Subcutaneous abdominal adipose tissue (tissue), 5 donors: ENCODE measurements at regions not wholly inside any gene's neighbourhood (a gene's known extent, or its start where the extent isn't known, plus 50 kb on each side); places are given as distances from the start of the nearest gene placed in this dataset.

Experiments
- H3K27ac ChIP-seq: one replicate; pipeline ENCODE4 v1.7.0; 2013; ENCODE audit warnings: low read depth, mild to moderate bottlenecking, inconsistent platforms, low read length, moderate library complexity
- H3K27me3 ChIP-seq, 5 donors: one replicate each; pipeline ENCODE4 v1.7.0; 2013; ENCODE audit warnings: low read length in 5 of 5, inconsistent platforms in 1 of 5; ENCODE audit not compliant: control insufficient read depth in 5 of 5, insufficient read depth in 4 of 5
- H3K36me3 ChIP-seq, 5 donors: one replicate each; pipeline ENCODE4 v1.7.0; 2013; ENCODE audit warnings: low read length in 5 of 5; ENCODE audit not compliant: control insufficient read depth in 5 of 5, insufficient read depth in 5 of 5
- H3K4me1 ChIP-seq, 5 donors: one replicate each; pipeline ENCODE4 v1.7.0; 2013; ENCODE audit warnings: low read length in 5 of 5, mild to moderate bottlenecking in 3 of 5, moderate library complexity in 1 of 5; ENCODE audit not compliant: control insufficient read depth in 5 of 5, insufficient read depth in 5 of 5
- H3K4me3 ChIP-seq, 5 donors: one replicate each; pipeline ENCODE4 v1.7.0; 2013; ENCODE audit warnings: low read length in 5 of 5, low read depth in 1 of 5
- H3K9ac ChIP-seq, 5 donors: one replicate each; pipeline ENCODE4 v1.7.0; 2013; ENCODE audit warnings: low read length in 5 of 5, mild to moderate bottlenecking in 4 of 5, moderate library complexity in 3 of 5
- H3K9me3 ChIP-seq, 5 donors: one replicate each; pipeline ENCODE4 v1.7.0; 2013; ENCODE audit warnings: low read length in 5 of 5; ENCODE audit not compliant: control insufficient read depth in 5 of 5
- donor health status: healthy.
- donor health status: healthy.
- donor health status: healthy.
- donor health status: healthy.
- donor health status: healthy.

GRCh38 chr3:66754613-66755012 lies 243.5 kb upstream of the KBTBD8 start:
- H3K9ac ChIP-seq, result no peak overlapping the region
- H3K36me3 ChIP-seq, result no peaks in the 10 kb centered on the region
- H3K27ac ChIP-seq, result no peak overlapping the region
- peaks cover 0 to 10% (median 9%) of the 10 kb centered on the region in 5 donors for H3K4me1 ChIP-seq
- no peaks in the 10 kb centered on the region for H3K9me3 ChIP-seq
- H3K27me3 ChIP-seq, result no peaks in the 10 kb centered on the region
- H3K4me3 ChIP-seq, result no peak overlapping the region

- H3K36me3 ChIP-seq, result no peaks in the 10 kb centered on the region
- no peak overlapping the region for H3K9ac ChIP-seq
- peaks cover 0 to 10% (median 7%) of the 10 kb centered on the region in 5 donors for H3K4me1 ChIP-seq
- H3K9me3 ChIP-seq, result no peaks in the 10 kb centered on the region
- H3K27ac ChIP-seq, result no peak overlapping the region
- H3K27me3 ChIP-seq, result no peaks in the 10 kb centered on the region
- H3K4me3 ChIP-seq, result no peak overlapping the region
These were observed 242.2 kb upstream of the KBTBD8 start for GRCh38 chr3:66755924-66756323.

- Histone ChIP-seq H3K36me3 (no peaks in the 10 kb centered on the region), H3K27ac (no peak overlapping the region), H3K4me3 (no peak overlapping the region), H3K9ac (no peak overlapping the region), H3K9me3 (no peaks in the 10 kb centered on the region), H3K27me3 (no peaks in the 10 kb centered on the region), H3K4me1 (peaks cover 0 to 5% (median 4%) of the 10 kb centered on the region in 5 donors)
These were observed 241.6 kb upstream of the KBTBD8 start for GRCh38 chr3:66756468-66757036.

GRCh38 chr3:66761093-66761780 lies 236.9 kb upstream of the KBTBD8 start:
- Histone ChIP-seq H3K4me3 (no peak overlapping the region), H3K4me1 (peaks cover 0 to 6% (median 0%) of the 10 kb centered on the region in 5 donors), H3K9me3 (no peaks in the 10 kb centered on the region), H3K36me3 (no peaks in the 10 kb centered on the region), H3K9ac (no peak overlapping the region), H3K27me3 (no peaks in the 10 kb centered on the region), H3K27ac (no peak overlapping the region)

DNA sequence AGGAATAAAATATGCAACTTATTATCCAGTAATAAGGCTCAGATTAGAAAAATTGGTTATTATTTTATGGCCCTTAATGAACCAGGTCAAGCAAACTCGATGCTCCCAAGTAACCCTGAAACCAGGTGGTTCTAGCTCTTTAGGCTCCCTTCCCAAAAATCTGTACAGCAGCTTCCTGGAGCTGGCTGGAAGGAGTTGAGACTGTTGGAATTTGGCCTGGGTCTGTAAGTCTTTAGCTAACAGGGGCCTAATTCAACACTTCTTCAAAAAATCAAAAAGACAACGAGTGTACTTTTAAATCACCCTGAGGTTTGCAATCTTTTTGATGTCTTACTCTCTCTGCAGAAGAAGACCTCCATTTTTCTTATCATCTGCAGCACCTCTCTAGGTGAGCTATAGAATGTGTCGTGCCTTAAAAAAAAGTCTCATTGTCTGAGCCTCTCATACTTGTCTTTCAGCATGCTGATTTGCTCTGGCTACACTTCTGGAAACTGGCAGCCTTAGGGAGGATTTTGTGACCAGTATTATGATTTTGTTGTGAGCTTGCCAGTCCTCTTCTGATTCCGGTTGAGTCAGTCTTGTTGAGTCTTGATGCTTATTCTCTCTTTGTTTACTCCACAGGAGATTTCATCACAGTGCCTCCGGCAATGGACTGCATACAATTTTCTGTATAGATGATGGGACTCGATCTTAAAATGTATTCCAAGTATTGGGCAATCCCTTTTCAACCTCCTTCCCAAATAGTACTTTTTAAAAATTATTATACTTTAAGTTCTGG lies 235.0 kb upstream of the KBTBD8 start:
- no peaks in the 10 kb centered on the region for H3K36me3 ChIP-seq
- H3K9me3 ChIP-seq, result no peaks in the 10 kb centered on the region
- no peak overlapping the region for H3K9ac ChIP-seq
- no peaks in the 10 kb centered on the region for H3K27me3 ChIP-seq
- H3K4me1 ChIP-seq, result peaks cover 0 to 6% (median 0%) of the 10 kb centered on the region in 5 donors
- H3K4me3 ChIP-seq, result no peak overlapping the region
- peak overlapping the region; percentile 5 for H3K27ac ChIP-seq

GRCh38 chr3:66778107-66778506 lies 220.0 kb upstream of the KBTBD8 start:
- Histone ChIP-seq H3K9ac (no peak overlapping the region), H3K4me1 (peaks cover 0 to 13% (median 4%) of the 10 kb centered on the region in 5 donors), H3K36me3 (no peaks in the 10 kb centered on the region), H3K9me3 (no peaks in the 10 kb centered on the region), H3K27ac (peak overlapping the region; percentile 29), H3K27me3 (no peaks in the 10 kb centered on the region), H3K4me3 (peak overlapping the region in 1 of 5 donors; percentile 4)

GRCh38 chr3:66778777-66779176 lies 219.3 kb upstream of the KBTBD8 start:
- no peak overlapping the region for H3K4me3 ChIP-seq
- H3K27ac ChIP-seq, result peak overlapping the region; percentile 29

DNA sequence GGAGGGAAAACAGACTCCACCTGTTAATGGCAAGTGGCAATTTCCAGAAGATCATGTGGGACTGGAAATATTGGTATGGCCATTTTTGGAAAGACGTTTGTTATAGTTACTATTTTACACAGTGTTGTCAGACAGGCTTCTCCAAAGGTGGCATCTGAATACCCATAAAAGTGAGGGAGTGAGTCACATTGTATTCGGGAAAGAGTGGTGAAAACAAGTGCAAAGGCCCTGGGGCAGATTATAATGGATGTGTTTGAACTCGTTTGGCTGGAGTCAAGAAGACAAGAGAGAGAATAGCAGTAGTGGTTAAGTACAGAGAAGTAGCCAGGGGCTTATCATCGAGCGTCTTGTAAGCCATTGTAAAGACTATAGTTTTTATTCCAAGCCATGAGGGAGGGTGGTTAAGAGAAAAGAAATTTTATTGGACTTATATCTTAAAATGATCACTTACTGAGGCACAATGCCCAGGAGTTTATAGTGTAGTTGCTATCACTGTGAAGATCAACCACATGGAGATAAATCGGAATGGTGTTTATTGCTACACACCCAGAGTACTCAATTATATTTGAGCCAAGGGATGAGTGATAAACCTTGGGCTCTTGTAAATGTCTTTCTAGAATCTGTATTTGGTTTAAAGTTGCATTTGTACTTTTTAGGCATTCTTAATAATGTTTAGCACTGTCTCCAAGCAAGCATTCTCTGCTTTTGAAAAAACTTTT lies 212.8 kb upstream of the KBTBD8 start:
- H3K27ac ChIP-seq, result no peak overlapping the region
- no peaks in the 10 kb centered on the region for H3K9me3 ChIP-seq
- no peak overlapping the region for H3K4me3 ChIP-seq
- no peaks in the 10 kb centered on the region for H3K36me3 ChIP-seq
- H3K4me1 ChIP-seq, result peaks cover 0 to 16% (median 8%) of the 10 kb centered on the region in 5 donors
- H3K27me3 ChIP-seq, result no peaks in the 10 kb centered on the region
- H3K9ac ChIP-seq, result no peak overlapping the region

More at GRCh38 chr3:66778777-66779176, 219.3 kb upstream of the KBTBD8 start:
- no peaks in the 10 kb centered on the region for H3K27me3 ChIP-seq
- H3K4me1 ChIP-seq, result peaks cover 0 to 13% (median 4%) of the 10 kb centered on the region in 5 donors
- H3K36me3 ChIP-seq, result no peaks in the 10 kb centered on the region
- no peaks in the 10 kb centered on the region for H3K9me3 ChIP-seq
- H3K9ac ChIP-seq, result no peak overlapping the region

GRCh38 chr3:66789580-66790237 lies 208.4 kb upstream of the KBTBD8 start:
- no peak overlapping the region for H3K4me3 ChIP-seq
- H3K27me3 ChIP-seq, result no peaks in the 10 kb centered on the region
- H3K4me1 ChIP-seq, result peaks cover 0 to 33% (median 9%) of the 10 kb centered on the region in 5 donors
- no peak overlapping the region for H3K9ac ChIP-seq
- peak overlapping the region; percentile 47 for H3K27ac ChIP-seq
- H3K36me3 ChIP-seq, result no peaks in the 10 kb centered on the region
- H3K9me3 ChIP-seq, result no peaks in the 10 kb centered on the region
